HEK293T (cell line): ENCODE measurements at regions not wholly inside any gene's neighbourhood (a gene's known extent, or its start where the extent isn't known, plus 50 kb on each side); places are given as distances from the start of the nearest gene placed in this dataset.
"Not testable (repeated sequence)": the region's sequence is repeated elsewhere in the genome, so short reads cannot be mapped to it uniquely, and the experiment has no call there.

Experiments
- CTCF ChIA-PET: fragments of 350-600 bp; formaldehyde crosslinking; extraction: SDS; loops from one replicate; lab custom pipeline; 2021; ENCODE audit warnings: antibody characterized with exemption, inconsistent platforms; lab: Yijun Ruan, JAX
- POLR2A ChIA-PET: fragments of 350-600 bp; formaldehyde crosslinking; extraction: SDS; loops from one replicate; lab custom pipeline; 2020; ENCODE audit warnings: antibody characterized with exemption, inconsistent platforms; lab: Yijun Ruan, JAX
- DNase-seq: peaks from one replicate; pipeline ENCODE4 v3.0.0; 2012; ENCODE audit warnings: mixed read lengths; ENCODE audit errors: extremely low spot score
- ARNT ChIP-seq: fragments of 450-650 bp; IDR thresholded peaks from 2 replicates; pipeline ENCODE4 v1.6.1; 2017; ENCODE audit warnings: mild to moderate bottlenecking
- BHLHE40 ChIP-seq: fragments of 450-650 bp; IDR thresholded peaks from 2 replicates; pipeline ENCODE4 v1.6.1; 2016; ENCODE audit warnings: mild to moderate bottlenecking, moderate library complexity, borderline replicate concordance
- CTBP1 ChIP-seq: fragments of 450-650 bp; IDR thresholded peaks from 2 replicates; pipeline ENCODE4 v1.6.1; 2016; ENCODE audit warnings: borderline replicate concordance
- ELF4 ChIP-seq: fragments of 450-650 bp; IDR thresholded peaks from 2 replicates; pipeline ENCODE4 v1.6.1; 2017; ENCODE audit warnings: antibody characterized with exemption
- FOXA1 ChIP-seq: fragments of 450-650 bp; IDR thresholded peaks from 2 replicates; pipeline ENCODE4 v1.6.1; 2016; ENCODE audit warnings: mild to moderate bottlenecking
- FOXK2 ChIP-seq: fragments of 450-650 bp; IDR thresholded peaks from 2 replicates; pipeline ENCODE4 v1.6.1; 2016; ENCODE audit warnings: mild to moderate bottlenecking
- FOXM1 ChIP-seq: fragments of 450-650 bp; IDR thresholded peaks from 2 replicates; pipeline ENCODE4 v1.6.1; 2017; ENCODE audit warnings: mild to moderate bottlenecking, borderline replicate concordance
- HDGF ChIP-seq: fragments of 450-650 bp; IDR thresholded peaks from 2 replicates; pipeline ENCODE4 v1.6.1; 2017; ENCODE audit warnings: antibody characterized with exemption, borderline replicate concordance
- L3MBTL2 ChIP-seq: fragments of 450-650 bp; conservative IDR thresholded peaks from 2 replicates; pipeline ENCODE4 v1.6.1; 2016; ENCODE audit warnings: mild to moderate bottlenecking
- LEF1 ChIP-seq: fragments of 450-650 bp; IDR thresholded peaks from 2 replicates; pipeline ENCODE4 v1.6.1; 2017; ENCODE audit warnings: mild to moderate bottlenecking, borderline replicate concordance
- NFRKB ChIP-seq: fragments of 450-650 bp; IDR thresholded peaks from 2 replicates; pipeline ENCODE4 v1.6.1; 2016; ENCODE audit warnings: mild to moderate bottlenecking, moderate library complexity
- SP1 ChIP-seq: fragments of 450-650 bp; IDR thresholded peaks from 2 replicates; pipeline ENCODE4 v1.6.1; 2017
- SUZ12 ChIP-seq: fragments of 450-650 bp; IDR thresholded peaks from 2 replicates; pipeline ENCODE4 v1.6.1; 2016; ENCODE audit warnings: mild to moderate bottlenecking
- TARDBP ChIP-seq: fragments of 450-650 bp; IDR thresholded peaks from 2 replicates; pipeline ENCODE4 v1.6.1; 2016
- ZNF384 ChIP-seq: fragments of 450-650 bp; IDR thresholded peaks from 2 replicates; pipeline ENCODE4 v1.6.1; 2016
- TF ChIP-seq, protein P1 (sequence below): fragments of 450-650 bp; IDR thresholded peaks from 2 replicates; pipeline ENCODE4 v1.6.1; 2016

DNA sequence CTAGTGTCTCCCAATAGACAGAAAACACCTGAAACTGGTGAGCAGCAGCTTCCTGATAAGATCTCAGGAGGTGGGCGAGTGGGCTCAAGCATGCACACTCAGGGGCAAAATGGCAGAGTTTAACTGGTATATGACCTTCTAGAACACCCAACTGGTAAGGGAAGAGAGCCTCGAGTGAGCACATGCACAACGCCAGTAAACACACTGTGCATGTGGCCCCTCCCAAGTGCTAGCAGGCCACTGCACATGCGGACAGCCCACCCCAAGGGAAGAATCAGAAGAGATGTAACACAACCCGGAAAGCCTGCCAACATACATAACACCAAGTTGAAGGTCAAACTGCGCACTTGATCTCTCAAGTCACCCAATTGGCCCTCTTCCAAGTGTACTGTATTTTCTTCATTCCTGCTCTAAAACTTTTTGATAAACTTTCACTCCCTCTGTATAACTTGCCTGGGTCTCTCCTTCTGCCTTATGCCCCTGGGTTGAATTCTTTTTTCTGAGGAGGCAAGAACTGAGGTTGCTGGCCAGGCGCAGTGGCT lies 138.2 kb downstream of the GLUL start:
- POLR2A ChIA-PET = no interaction called here
- CTCF ChIA-PET = no interaction called here
- no peak for TF ChIP-seq FOXA1
- TF ChIP-seq SP1 = no peak
- no peak for TF ChIP-seq FOXK2
- no peak for TF ChIP-seq TARDBP
- TF ChIP-seq ZNF384 = no peak
- no peak for DNase-seq

DNA sequence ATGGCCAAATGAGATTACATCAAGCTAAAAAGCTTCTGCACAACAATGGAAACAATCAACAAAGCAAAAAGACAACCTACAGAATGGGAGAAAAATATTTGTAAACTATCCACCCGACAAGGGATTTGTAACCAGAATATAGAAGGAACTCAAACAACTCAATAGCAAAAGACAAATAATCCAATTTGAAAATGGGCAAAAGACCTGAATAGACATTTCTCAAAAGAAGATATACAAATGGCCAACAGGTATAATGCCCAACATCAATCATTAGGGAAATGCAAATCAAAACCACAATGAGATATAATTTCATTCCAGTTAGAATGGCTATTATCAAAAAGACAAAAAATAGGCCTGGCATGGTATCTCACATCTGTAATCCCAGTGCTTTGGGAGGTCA lies 140.0 kb downstream of the GLUL start:
- TF ChIP-seq LEF1 = no peak
- no peak for TF ChIP-seq BHLHE40
- no peak for TF ChIP-seq FOXK2
- no peak for TF ChIP-seq ELF4
- TF ChIP-seq TARDBP = no peak
- TF ChIP-seq FOXM1 = no peak
- POLR2A ChIA-PET = no interaction called here
- no peak for DNase-seq
- CTCF ChIA-PET = no interaction called here

DNA sequence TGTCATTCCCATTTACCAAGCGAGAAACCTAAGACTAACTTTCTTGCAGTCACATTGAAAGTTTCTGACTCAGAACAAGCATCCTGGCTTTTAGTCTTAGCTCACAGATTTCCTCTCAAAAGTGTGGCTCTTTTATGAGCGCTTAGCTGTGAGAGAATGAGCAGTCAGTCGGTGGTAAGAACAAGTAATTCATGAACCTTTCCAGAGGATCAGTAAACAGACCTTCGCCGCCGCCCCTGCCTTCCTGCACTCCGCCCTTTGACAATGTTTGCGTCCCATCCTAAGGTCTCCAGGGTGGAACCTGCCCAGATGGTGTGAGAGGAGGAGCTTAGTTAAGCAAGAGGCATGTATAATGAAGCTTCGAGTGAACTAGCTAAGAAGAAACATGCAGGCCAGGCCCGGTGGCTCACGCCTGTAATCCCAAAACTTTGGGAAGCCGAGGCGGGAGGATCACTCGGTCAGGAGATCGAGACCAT lies 142.4 kb downstream of the GLUL start:
- POLR2A ChIA-PET = no interaction called here
- no peak for TF ChIP-seq BHLHE40
- no peak for TF ChIP-seq FOXM1
- TF ChIP-seq NFRKB = no peak
- TF ChIP-seq CTBP1 = no peak
- no peak for TF ChIP-seq ELF4
- TF ChIP-seq TARDBP = no peak
- TF ChIP-seq FOXK2 = no peak
- no peak for TF ChIP-seq LEF1
- TF ChIP-seq SP1 = no peak
- TF ChIP-seq FOXA1 = no peak
- TF ChIP-seq ARNT = no peak
- TF ChIP-seq, protein P1, sequence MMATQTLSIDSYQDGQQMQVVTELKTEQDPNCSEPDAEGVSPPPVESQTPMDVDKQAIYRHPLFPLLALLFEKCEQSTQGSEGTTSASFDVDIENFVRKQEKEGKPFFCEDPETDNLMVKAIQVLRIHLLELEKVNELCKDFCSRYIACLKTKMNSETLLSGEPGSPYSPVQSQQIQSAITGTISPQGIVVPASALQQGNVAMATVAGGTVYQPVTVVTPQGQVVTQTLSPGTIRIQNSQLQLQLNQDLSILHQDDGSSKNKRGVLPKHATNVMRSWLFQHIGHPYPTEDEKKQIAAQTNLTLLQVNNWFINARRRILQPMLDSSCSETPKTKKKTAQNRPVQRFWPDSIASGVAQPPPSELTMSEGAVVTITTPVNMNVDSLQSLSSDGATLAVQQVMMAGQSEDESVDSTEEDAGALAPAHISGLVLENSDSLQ = no peak
- no peak for TF ChIP-seq HDGF
- no peak for DNase-seq
- CTCF ChIA-PET = no interaction called here

DNA sequence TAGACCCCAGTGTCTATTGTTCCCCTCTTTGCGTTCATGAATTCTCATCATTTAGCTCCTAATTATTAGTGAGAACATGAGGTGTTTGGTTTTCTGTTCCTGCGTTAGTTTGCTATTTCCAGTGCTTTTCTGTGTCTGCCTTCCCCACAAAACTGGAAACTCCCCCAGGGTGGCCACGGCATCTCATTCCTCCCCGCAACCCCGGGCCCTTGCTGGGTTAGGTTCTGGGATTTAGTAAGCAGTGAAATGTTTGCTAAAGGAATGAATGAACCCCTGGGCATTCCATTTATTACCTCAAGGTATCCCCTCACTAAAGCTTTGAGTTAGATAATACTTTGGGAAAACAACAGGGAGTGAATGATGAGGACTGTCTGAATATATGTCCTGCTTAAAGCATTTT lies 142.9 kb downstream of the GLUL start:
- CTCF ChIA-PET = no interaction called here
- no peak for TF ChIP-seq ARNT
- TF ChIP-seq, protein P1 = no peak
- TF ChIP-seq L3MBTL2 = no peak
- TF ChIP-seq LEF1 = no peak
- no peak for TF ChIP-seq FOXA1
- no peak for DNase-seq
- POLR2A ChIA-PET = no interaction called here

DNA sequence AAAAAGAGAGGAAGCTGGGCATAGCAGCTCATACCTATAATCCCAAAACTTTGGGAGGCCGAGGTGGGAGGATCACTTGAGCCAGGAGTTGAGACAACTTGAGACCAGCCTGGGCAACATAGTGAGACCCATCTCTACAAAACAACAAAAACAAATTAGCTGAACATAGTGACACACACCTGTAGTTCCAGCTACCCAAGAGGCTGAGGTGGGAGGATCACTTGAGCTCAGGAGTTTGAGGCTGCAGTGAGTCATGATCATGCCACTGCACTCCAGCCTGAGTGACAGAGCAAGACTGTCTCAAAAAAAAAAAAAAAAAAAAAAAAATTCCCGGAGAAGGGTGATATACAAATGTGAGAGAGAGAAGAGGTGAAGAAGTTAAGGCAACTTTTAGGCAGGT lies 143.8 kb downstream of the GLUL start:
- DNase-seq, CTCF ChIA-PET, POLR2A ChIA-PET: not testable (repeated sequence)

DNA sequence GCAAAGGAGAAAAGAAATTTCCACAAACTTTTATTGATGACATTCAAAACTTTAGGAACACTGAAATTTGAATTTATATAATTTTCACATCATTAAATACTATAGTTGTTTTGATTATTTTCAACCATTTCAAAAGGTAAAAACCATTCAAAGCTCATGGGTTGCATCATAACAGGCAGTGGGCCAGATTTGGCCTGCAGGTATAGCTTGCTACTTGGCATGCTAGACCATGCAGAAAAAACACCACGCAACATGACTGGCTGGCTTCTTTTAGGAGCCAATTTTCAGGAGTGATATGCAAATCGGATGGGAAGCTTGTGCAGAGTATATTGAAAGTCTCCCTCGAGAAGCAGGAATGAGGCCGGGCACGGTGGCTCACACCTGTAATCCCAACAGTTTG lies 144.8 kb downstream of the GLUL start:
- POLR2A ChIA-PET = no interaction called here
- DNase-seq = no peak
- no peak for TF ChIP-seq TARDBP
- no peak for TF ChIP-seq FOXK2
- TF ChIP-seq L3MBTL2 = no peak
- no peak for TF ChIP-seq SUZ12
- TF ChIP-seq NFRKB = no peak
- TF ChIP-seq FOXM1 = no peak
- no peak for TF ChIP-seq ELF4
- no peak for TF ChIP-seq HDGF
- no peak for TF ChIP-seq SP1
- TF ChIP-seq, protein P1 = no peak
- no peak for TF ChIP-seq ZNF384
- no peak for TF ChIP-seq ARNT
- TF ChIP-seq LEF1 = no peak
- no peak for TF ChIP-seq FOXA1
- TF ChIP-seq BHLHE40 = no peak
- no peak for TF ChIP-seq CTBP1
- CTCF ChIA-PET = no interaction called here

DNA sequence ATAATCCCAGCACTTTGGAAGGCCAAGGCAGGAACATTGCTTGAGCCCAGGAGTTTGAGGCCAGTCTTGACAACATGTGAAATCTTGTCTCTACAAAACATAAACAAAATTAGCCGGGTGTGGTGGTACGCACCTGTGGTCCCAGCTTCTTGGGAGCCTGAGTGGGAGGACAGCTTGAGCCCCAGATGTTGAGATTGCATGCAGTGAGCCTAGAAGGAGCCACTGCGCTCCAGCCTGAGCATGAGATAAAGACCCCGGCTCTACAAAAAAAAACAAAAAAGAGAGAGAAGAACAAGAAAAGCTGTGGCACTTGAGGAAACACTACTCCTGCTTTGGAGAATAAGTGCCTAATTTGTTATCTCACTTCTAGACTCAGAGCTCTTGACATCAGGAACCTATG lies 146.6 kb downstream of the GLUL start:
- TF ChIP-seq FOXA1 (no peak), FOXM1 (no peak), LEF1 (no peak), ARNT (no peak), CTBP1 (no peak), TARDBP (no peak), L3MBTL2 (no peak), NFRKB (no peak), SP1 (no peak)
- POLR2A ChIA-PET = no interaction called here
- CTCF ChIA-PET = no interaction called here
- no peak for DNase-seq
